B cell (primary cell): ENCODE measurements at regions not wholly inside any gene's neighbourhood (a gene's known extent, or its start where the extent isn't known, plus 50 kb on each side); places are given as distances from the start of the nearest gene placed in this dataset.

Experiments
- ATAC-seq: fragments of 200-7000 bp; cut with Tn5 transposase; one replicate; pipeline ENCODE4 v1.10.0; 2021; ENCODE audit warnings: low read depth, mild to moderate bottlenecking, moderate number of reproducible peaks, moderate library complexity
- CTCF ChIA-PET: fragments of 350-600 bp; sonication (Branson Sonifier 250); formaldehyde crosslinking; loops from one replicate; lab custom pipeline; 2021; ENCODE audit warnings: antibody characterized with exemption, inconsistent platforms; lab: Charles Lee
- POLR2A ChIA-PET: fragments of 350-600 bp; sonication (Branson Sonifier 250); formaldehyde crosslinking; loops from one replicate; lab custom pipeline; 2021; ENCODE audit warnings: antibody characterized with exemption; lab: Charles Lee
- DNase-seq: peaks from one replicate; pipeline ENCODE4 v3.0.0; 2013
- H2AFZ ChIP-seq: 2 replicates; pipeline ENCODE4 v1.6.1; 2012; ENCODE audit warnings: mild to moderate bottlenecking, low read depth, low read length; ENCODE audit not compliant: insufficient read depth, poor library complexity, severe bottlenecking
- H3K27ac ChIP-seq, 2 donors: 1 replicate in 1 of 2; 2 replicates in 1 of 2; pipeline ENCODE4 v1.5.1; 2012 to 2013; ENCODE audit warnings: low read length in 2 of 2, mild to moderate bottlenecking in 2 of 2, moderate library complexity in 1 of 2
- H3K27me3 ChIP-seq, 4 experiments: fragments of 200-600 bp in 1 of 4; sonication (generic) in 1 of 4; replicated peaks in 1 of 4; 1 replicate in 2 of 4; 2 replicates in 2 of 4; pipeline versions ENCODE4 v1.6.1 to v1.7.0; 2013 to 2016; ENCODE audit warnings: low read length in 3 of 4, mild to moderate bottlenecking in 2 of 4, mixed read lengths in 1 of 4, moderate library complexity in 1 of 4; ENCODE audit not compliant: insufficient read depth in 4 of 4, control insufficient read depth in 3 of 4; ENCODE audit errors: control extremely low read depth in 1 of 4
- H3K36me3 ChIP-seq, 2 experiments: replicated peaks in 1 of 2; 1 replicate in 1 of 2; 2 replicates in 1 of 2; pipeline versions ENCODE4 v1.6.1 to v1.7.1; 2013; ENCODE audit warnings: low read length in 1 of 2; ENCODE audit not compliant: insufficient read depth in 2 of 2, control insufficient read depth in 1 of 2; ENCODE audit errors: control extremely low read depth in 1 of 2, extremely low read depth in 1 of 2
- H3K4me1 ChIP-seq, 2 donors: fragments of 200-600 bp in 1 of 2; sonication (generic) in 1 of 2; 1 replicate in 1 of 2; 2 replicates in 1 of 2; pipeline versions ENCODE4 v1.5.1 to v1.6.1; 2013 to 2017; ENCODE audit warnings: low read length in 2 of 2; ENCODE audit not compliant: control insufficient read depth in 2 of 2, insufficient read depth in 2 of 2
- H3K4me2 ChIP-seq: replicated peaks from 2 replicates; pipeline ENCODE3; 2012; ENCODE audit warnings: mild to moderate bottlenecking, low read depth, low read length; ENCODE audit not compliant: poor library complexity, severe bottlenecking
- H3K4me3 ChIP-seq, 5 experiments: fragments of 200-600 bp in 1 of 5; sonication (generic) in 1 of 5; 1 replicate in 3 of 5; 2 replicates in 2 of 5; pipeline versions ENCODE4 v1.5.1 to v1.7.0; 2011 to 2016; ENCODE audit warnings: low read length in 4 of 5, mild to moderate bottlenecking in 4 of 5, low read depth in 2 of 5, control low read depth in 1 of 5, moderate library complexity in 1 of 5; ENCODE audit not compliant: insufficient read depth in 1 of 5; ENCODE audit errors: control extremely low read depth in 1 of 5, extremely low read depth in 1 of 5
- H3K79me2 ChIP-seq: fragments of 200-600 bp; sonication (generic); one replicate; pipeline ENCODE4 v1.6.0; 2016; ENCODE audit warnings: low read length; ENCODE audit not compliant: control insufficient read depth, insufficient read depth
- H3K9ac ChIP-seq: fragments of 200-600 bp; sonication (generic); 2 replicates; pipeline ENCODE4 v1.6.1; 2017; ENCODE audit warnings: mild to moderate bottlenecking, low read length, moderate library complexity
- H3K9me3 ChIP-seq, 3 donors: one replicate each; pipeline versions ENCODE4 v1.6.1 to v1.7.1; 2013; ENCODE audit warnings: low read length in 2 of 3; ENCODE audit not compliant: control insufficient read depth in 2 of 3, insufficient read depth in 1 of 3; ENCODE audit errors: control extremely low read depth in 1 of 3
- H4K20me1 ChIP-seq: 2 replicates; pipeline ENCODE4 v1.6.0; 2012; ENCODE audit warnings: mild to moderate bottlenecking, low read length; ENCODE audit not compliant: insufficient read depth, control insufficient read depth, poor library complexity, severe bottlenecking
- H3K27ac Mint-ChIP-seq: one replicate; pipeline ENCODE4 v1.8.0; 2021; ENCODE audit warnings: mixed read lengths
- H3K27me3 Mint-ChIP-seq: one replicate; pipeline ENCODE4 v1.8.0; 2021; ENCODE audit warnings: mixed read lengths
- H3K4me1 Mint-ChIP-seq: one replicate; pipeline ENCODE4 v1.8.0; 2021; ENCODE audit warnings: mixed read lengths
- H3K4me3 Mint-ChIP-seq: one replicate; pipeline ENCODE4 v1.8.0; 2021; ENCODE audit warnings: mixed read lengths
- H3K9me3 Mint-ChIP-seq: one replicate; pipeline ENCODE4 v1.8.0; 2022; ENCODE audit warnings: mixed read lengths; ENCODE audit not compliant: insufficient read depth
- EZH2 ChIP-seq: IDR thresholded peaks from 2 replicates; pipeline ENCODE4 v1.6.1; 2012; ENCODE audit warnings: borderline replicate concordance, low read depth, mild to moderate bottlenecking, moderate library complexity, low read length; ENCODE audit not compliant: insufficient read depth, poor library complexity, severe bottlenecking
- WGBS: methylation state at CpG from one replicate; pipeline ENCODE4 v1.1.5; 2013; ENCODE audit warnings: missing lambda C conversion rate; ENCODE audit not compliant: insufficient coverage; 5-methylcytosine and 5-hydroxymethylcytosine counted together
- intact Hi-C: fragments of 100-400 bp; cut with micrococcal nuclease; formaldehyde crosslinking; loops from one replicate; pipeline ENCODE4 v1.10.0; 2022
- TF ChIP-seq, protein P1 (sequence below): fragments of 200-600 bp; IDR thresholded peaks from one replicate; pipeline ENCODE4 v1.8.0; 2022; ENCODE audit warnings: antibody characterized with exemption, mild to moderate bottlenecking

- CTCF ChIA-PET: no interaction called here
- H2AFZ ChIP-seq: no peak overlapping the region
- DNase-seq: no peak
These were observed 460.5 kb downstream of the PTPRU start for GRCh38 chr1:29696656-29697390.

DNA sequence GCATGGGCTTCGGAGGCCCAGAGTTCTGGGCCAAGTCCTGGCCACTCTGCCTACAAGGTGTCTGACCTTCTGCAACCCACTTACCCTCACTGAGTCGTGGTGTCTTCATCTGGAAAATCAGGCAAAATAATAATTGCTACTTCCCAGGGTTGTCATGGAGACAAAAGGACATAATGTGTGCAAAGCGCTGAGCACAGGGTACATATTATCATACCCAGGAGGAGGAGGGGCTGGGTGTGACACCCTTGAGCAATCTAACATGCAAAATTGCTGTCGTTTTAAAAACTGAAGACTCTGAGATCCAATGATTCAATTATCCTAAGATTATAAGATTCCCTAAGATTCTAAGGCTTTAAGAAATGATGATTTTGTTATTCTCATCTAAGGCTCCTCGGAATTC is 459.5 kb downstream of the PTPRU start:
- H3K27me3 ChIP-seq: no peaks in the 10 kb centered on the region
- H3K9me3 ChIP-seq: peaks cover 0 to 5% (median 0%) of the 10 kb centered on the region in 3 donors
- Mint-ChIP-seq H3K9me3 (peaks cover 3% of the 10 kb centered on the region), H3K27ac (no peak overlapping the region), H3K4me3 (no peak overlapping the region), H3K4me1 (peaks cover 14% of the 10 kb centered on the region), H3K27me3 (peaks cover 6% of the 10 kb centered on the region)
- H3K4me2 ChIP-seq: no peak overlapping the region
- no peaks in the 10 kb centered on the region for H3K79me2 ChIP-seq
- intact Hi-C loops: no loop called here
- H3K4me1 ChIP-seq: peaks cover 8 to 10% of the 10 kb centered on the region in 2 donors
- H3K9ac ChIP-seq: no peak overlapping the region
- TF ChIP-seq, protein P1, sequence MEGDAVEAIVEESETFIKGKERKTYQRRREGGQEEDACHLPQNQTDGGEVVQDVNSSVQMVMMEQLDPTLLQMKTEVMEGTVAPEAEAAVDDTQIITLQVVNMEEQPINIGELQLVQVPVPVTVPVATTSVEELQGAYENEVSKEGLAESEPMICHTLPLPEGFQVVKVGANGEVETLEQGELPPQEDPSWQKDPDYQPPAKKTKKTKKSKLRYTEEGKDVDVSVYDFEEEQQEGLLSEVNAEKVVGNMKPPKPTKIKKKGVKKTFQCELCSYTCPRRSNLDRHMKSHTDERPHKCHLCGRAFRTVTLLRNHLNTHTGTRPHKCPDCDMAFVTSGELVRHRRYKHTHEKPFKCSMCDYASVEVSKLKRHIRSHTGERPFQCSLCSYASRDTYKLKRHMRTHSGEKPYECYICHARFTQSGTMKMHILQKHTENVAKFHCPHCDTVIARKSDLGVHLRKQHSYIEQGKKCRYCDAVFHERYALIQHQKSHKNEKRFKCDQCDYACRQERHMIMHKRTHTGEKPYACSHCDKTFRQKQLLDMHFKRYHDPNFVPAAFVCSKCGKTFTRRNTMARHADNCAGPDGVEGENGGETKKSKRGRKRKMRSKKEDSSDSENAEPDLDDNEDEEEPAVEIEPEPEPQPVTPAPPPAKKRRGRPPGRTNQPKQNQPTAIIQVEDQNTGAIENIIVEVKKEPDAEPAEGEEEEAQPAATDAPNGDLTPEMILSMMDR: no peak
- no peak for TF ChIP-seq EZH2
- no peaks in the 10 kb centered on the region for H3K36me3 ChIP-seq
- POLR2A ChIA-PET: no interaction called here
- H3K4me3 ChIP-seq: no peak overlapping the region
- CTCF ChIA-PET: no interaction called here
- no peak for DNase-seq
- no peak for ATAC-seq
- WGBS: 85% methylated on average over 2 of the region's 5 CpGs
- H3K27ac ChIP-seq: no peak overlapping the region
- no peaks in the 10 kb centered on the region for H4K20me1 ChIP-seq
- H2AFZ ChIP-seq: no peak overlapping the region

More at GRCh38 chr1:29696656-29697390, 460.5 kb downstream of the PTPRU start:
- H3K79me2 ChIP-seq: no peaks in the 10 kb centered on the region
- Mint-ChIP-seq H3K9me3 (peaks cover 3% of the 10 kb centered on the region), H3K4me1 (peaks cover 7% of the 10 kb centered on the region), H3K27ac (no peak overlapping the region), H3K27me3 (peaks cover 8% of the 10 kb centered on the region), H3K4me3 (no peak overlapping the region)
- WGBS: 83% methylated on average over 19 of the region's 20 CpGs
- H4K20me1 ChIP-seq: no peaks in the 10 kb centered on the region
- TF ChIP-seq EZH2: no peak
- TF ChIP-seq, protein P1: no peak
- peaks cover 0 to 5% (median 0%) of the 10 kb centered on the region in 3 donors for H3K9me3 ChIP-seq
- no peak overlapping the region for H3K9ac ChIP-seq
- H3K4me2 ChIP-seq: no peak overlapping the region
- H3K4me3 ChIP-seq: no peak overlapping the region
- H3K27ac ChIP-seq: no peak overlapping the region
- no peak for ATAC-seq
- peaks cover 3 to 5% of the 10 kb centered on the region in 2 donors for H3K4me1 ChIP-seq
- POLR2A ChIA-PET: no interaction called here
- H3K27me3 ChIP-seq: peaks cover 0 to 1% (median 0%) of the 10 kb centered on the region in 4 experiments
- intact Hi-C loops: no loop called here
- no peaks in the 10 kb centered on the region for H3K36me3 ChIP-seq
